Liver (tissue), 8 donors: ENCODE measurements at regions not wholly inside any gene's neighbourhood (a gene's known extent, or its start where the extent isn't known, plus 50 kb on each side); places are given as distances from the start of the nearest gene placed in this dataset.

ENCODE experiments used
- DNase-seq: peaks from one replicate; pipeline ENCODE4 v3.0.0-alpha.2; 2017; ENCODE audit warnings: low spot score
- H3K27ac ChIP-seq, 2 donors: one replicate each; pipeline ENCODE4 v1.7.0; 2013; ENCODE audit warnings: inconsistent platforms in 2 of 2, low read length in 2 of 2, control low read depth in 1 of 2, low read depth in 1 of 2, mild to moderate bottlenecking in 1 of 2
- H3K27me3 ChIP-seq, 4 donors: one replicate each; pipeline versions ENCODE4 v1.6.1 to v1.7.0; 2013; ENCODE audit warnings: low read length in 3 of 4, inconsistent platforms in 1 of 4, mild to moderate bottlenecking in 1 of 4, moderate library complexity in 1 of 4; ENCODE audit not compliant: control insufficient read depth in 4 of 4, insufficient read depth in 4 of 4
- H3K36me3 ChIP-seq, 4 donors: one replicate each; pipeline versions ENCODE4 v1.6.1 to v1.7.0; 2013; ENCODE audit warnings: low read length in 3 of 4, mild to moderate bottlenecking in 3 of 4, low read depth in 1 of 4, moderate library complexity in 1 of 4; ENCODE audit not compliant: control insufficient read depth in 4 of 4, insufficient read depth in 3 of 4
- H3K4me1 ChIP-seq, 4 donors: one replicate each; pipeline versions ENCODE4 v1.6.1 to v1.7.0; 2013; ENCODE audit warnings: low read length in 3 of 4, mild to moderate bottlenecking in 3 of 4, moderate library complexity in 1 of 4; ENCODE audit not compliant: control insufficient read depth in 4 of 4, insufficient read depth in 4 of 4
- H3K4me3 ChIP-seq, 3 donors: one replicate each; pipeline versions ENCODE4 v1.6.1 to v1.7.0; 2013; ENCODE audit warnings: low read length in 3 of 3, control low read depth in 1 of 3, low read depth in 1 of 3, mild to moderate bottlenecking in 1 of 3
- H3K9ac ChIP-seq, 2 donors: one replicate each; pipeline ENCODE4 v1.7.0; 2013; ENCODE audit warnings: low read length in 2 of 2, mild to moderate bottlenecking in 2 of 2, moderate library complexity in 2 of 2, control low read depth in 1 of 2, low read depth in 1 of 2
- H3K9me3 ChIP-seq, 4 donors: one replicate each; pipeline versions ENCODE4 v1.6.1 to v1.7.0; 2013; ENCODE audit warnings: low read length in 3 of 4; ENCODE audit not compliant: control insufficient read depth in 4 of 4
- CTCF ChIP-seq: fragments of 150-350 bp; IDR thresholded peaks from 2 replicates; pipeline ENCODE4 v1.5.1; 2017; ENCODE audit warnings: improper control_type of control experiment, low read depth, low read length; ENCODE audit not compliant: missing input control
- EGR1 ChIP-seq, 2 donors: IDR thresholded peaks; 2 replicates each; pipeline ENCODE4 v1.6.1; 2016 to 2018; ENCODE audit warnings: antibody characterized with exemption in 2 of 2, low read depth in 2 of 2
- FOXA1 ChIP-seq: IDR thresholded peaks from 2 replicates; pipeline ENCODE4 v1.6.1; 2016; ENCODE audit warnings: antibody characterized with exemption
- FOXA2 ChIP-seq: IDR thresholded peaks from 2 replicates; pipeline ENCODE4 v1.6.1; 2016; ENCODE audit warnings: antibody characterized with exemption
- GABPA ChIP-seq, 2 donors: IDR thresholded peaks in 1 of 2; conservative IDR thresholded peaks in 1 of 2; 2 replicates each; pipeline ENCODE4 v1.6.1; 2016; ENCODE audit warnings: antibody characterized with exemption in 2 of 2, mild to moderate bottlenecking in 1 of 2, moderate library complexity in 1 of 2
- HNF4A ChIP-seq, 2 donors: conservative IDR thresholded peaks; 2 replicates each; pipeline ENCODE4 v1.6.1; 2016; ENCODE audit warnings: antibody characterized with exemption in 2 of 2, mild to moderate bottlenecking in 2 of 2
- HNF4G ChIP-seq: IDR thresholded peaks from 2 replicates; pipeline ENCODE4 v1.6.1; 2016; ENCODE audit warnings: antibody characterized with exemption
- JUND ChIP-seq, 2 donors: IDR thresholded peaks; 2 replicates each; pipeline ENCODE4 v1.6.1; 2016; ENCODE audit warnings: antibody characterized with exemption in 2 of 2
- NR2F2 ChIP-seq: IDR thresholded peaks from 2 replicates; pipeline ENCODE4 v1.6.1; 2016; ENCODE audit warnings: antibody characterized with exemption
- RAD21 ChIP-seq, 2 donors: IDR thresholded peaks; 2 replicates each; pipeline ENCODE4 v1.6.1; 2016; ENCODE audit warnings: antibody characterized with exemption in 2 of 2, mild to moderate bottlenecking in 2 of 2
- REST ChIP-seq: IDR thresholded peaks from 2 replicates; pipeline ENCODE4 v1.6.1; 2016; ENCODE audit warnings: antibody characterized with exemption, mild to moderate bottlenecking
- RXRA ChIP-seq, 2 donors: IDR thresholded peaks; 2 replicates each; pipeline ENCODE4 v1.6.1; 2017 to 2018; ENCODE audit warnings: antibody characterized with exemption in 2 of 2, mild to moderate bottlenecking in 1 of 2
- SP1 ChIP-seq: IDR thresholded peaks from 2 replicates; pipeline ENCODE4 v1.6.1; 2018; ENCODE audit warnings: antibody characterized with exemption, mild to moderate bottlenecking
- TAF1 ChIP-seq: conservative IDR thresholded peaks from 2 replicates; pipeline ENCODE4 v1.6.1; 2016; ENCODE audit warnings: antibody characterized with exemption, mild to moderate bottlenecking
- YY1 ChIP-seq: IDR thresholded peaks from 2 replicates; pipeline ENCODE4 v1.6.1; 2016; ENCODE audit warnings: antibody characterized with exemption, mild to moderate bottlenecking
- WGBS: extraction: QIAGEN DNeasy Blood & Tissue Kit; methylation state at CpG from one replicate; pipeline ENCODE4 v1.1.7; 2013; 5-methylcytosine and 5-hydroxymethylcytosine counted together
- TF ChIP-seq, protein P1 (sequence below): IDR thresholded peaks from 2 replicates; pipeline ENCODE4 v1.6.1; 2016; ENCODE audit warnings: antibody characterized with exemption
- TF ChIP-seq, protein P2 (sequence below): IDR thresholded peaks from 2 replicates; pipeline ENCODE4 v1.6.1; 2016; ENCODE audit warnings: antibody characterized with exemption
- TF ChIP-seq, protein P3 (sequence below): IDR thresholded peaks from 2 replicates; pipeline ENCODE4 v1.6.1; 2016; ENCODE audit warnings: antibody characterized with exemption
- donor health status: healthy.
- donor health status: healthy.
- donor health status: healthy.
- donor health status: healthy.
- donor health status: healthy.

DNA sequence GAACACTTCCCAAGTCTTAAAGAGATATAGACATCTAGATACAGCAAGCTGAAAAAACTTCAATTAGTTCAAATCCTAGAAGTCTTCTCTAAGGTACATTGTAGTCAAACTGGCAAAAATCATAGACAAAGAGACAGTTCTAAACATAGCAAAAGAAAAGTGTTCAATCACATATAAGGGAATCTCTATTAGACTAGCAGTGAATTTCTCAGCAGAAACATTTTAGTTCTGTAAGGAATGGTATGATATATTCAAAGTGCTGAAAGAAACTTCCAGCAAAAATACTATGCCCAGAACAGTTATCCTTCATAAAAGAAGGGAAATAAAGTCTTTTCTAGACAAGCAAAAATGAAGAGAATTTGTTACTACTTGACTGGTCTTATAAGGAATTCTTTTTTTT, 186.3 kb upstream of the SYNCRIP start:
- Histone ChIP-seq H3K9ac (no peak overlapping the region), H3K27ac (no peak overlapping the region), H3K27me3 (no peaks in the 10 kb centered on the region), H3K36me3 (no peaks in the 10 kb centered on the region), H3K4me3 (no peak overlapping the region), H3K4me1 (no peaks in the 10 kb centered on the region), H3K9me3 (peaks cover 0 to 7% (median 6%) of the 10 kb centered on the region in 4 donors)
- no peak for DNase-seq
- TF ChIP-seq FOXA2 = no peak
- TF ChIP-seq YY1 = no peak
- TF ChIP-seq, protein P1, sequence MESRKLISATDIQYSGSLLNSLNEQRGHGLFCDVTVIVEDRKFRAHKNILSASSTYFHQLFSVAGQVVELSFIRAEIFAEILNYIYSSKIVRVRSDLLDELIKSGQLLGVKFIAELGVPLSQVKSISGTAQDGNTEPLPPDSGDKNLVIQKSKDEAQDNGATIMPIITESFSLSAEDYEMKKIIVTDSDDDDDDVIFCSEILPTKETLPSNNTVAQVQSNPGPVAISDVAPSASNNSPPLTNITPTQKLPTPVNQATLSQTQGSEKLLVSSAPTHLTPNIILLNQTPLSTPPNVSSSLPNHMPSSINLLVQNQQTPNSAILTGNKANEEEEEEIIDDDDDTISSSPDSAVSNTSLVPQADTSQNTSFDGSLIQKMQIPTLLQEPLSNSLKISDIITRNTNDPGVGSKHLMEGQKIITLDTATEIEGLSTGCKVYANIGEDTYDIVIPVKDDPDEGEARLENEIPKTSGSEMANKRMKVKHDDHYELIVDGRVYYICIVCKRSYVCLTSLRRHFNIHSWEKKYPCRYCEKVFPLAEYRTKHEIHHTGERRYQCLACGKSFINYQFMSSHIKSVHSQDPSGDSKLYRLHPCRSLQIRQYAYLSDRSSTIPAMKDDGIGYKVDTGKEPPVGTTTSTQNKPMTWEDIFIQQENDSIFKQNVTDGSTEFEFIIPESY = no peak
- TF ChIP-seq GABPA (IDR thresholded peaks at IDR 0.05 in 1 of 2, conservative IDR thresholded peaks at IDR 0.05 in 1 of 2) = no peak
- TF ChIP-seq, protein P2, sequence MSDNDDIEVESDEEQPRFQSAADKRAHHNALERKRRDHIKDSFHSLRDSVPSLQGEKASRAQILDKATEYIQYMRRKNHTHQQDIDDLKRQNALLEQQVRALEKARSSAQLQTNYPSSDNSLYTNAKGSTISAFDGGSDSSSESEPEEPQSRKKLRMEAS = no peak
- TF ChIP-seq TAF1 = no peak
- TF ChIP-seq, protein P3, sequence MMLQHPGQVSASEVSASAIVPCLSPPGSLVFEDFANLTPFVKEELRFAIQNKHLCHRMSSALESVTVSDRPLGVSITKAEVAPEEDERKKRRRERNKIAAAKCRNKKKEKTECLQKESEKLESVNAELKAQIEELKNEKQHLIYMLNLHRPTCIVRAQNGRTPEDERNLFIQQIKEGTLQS = no peak
- TF ChIP-seq EGR1 (IDR thresholded peaks at IDR 0.05; ENCODE audit: low read depth in 2 of 2) = no peak
- TF ChIP-seq CTCF = no peak
- TF ChIP-seq REST = no peak
- no peak for TF ChIP-seq RXRA (IDR thresholded peaks at IDR 0.05)
- TF ChIP-seq NR2F2 = no peak
- TF ChIP-seq SP1 = no peak
- no peak for TF ChIP-seq JUND (IDR thresholded peaks at IDR 0.05)
- no peak for TF ChIP-seq RAD21 (IDR thresholded peaks at IDR 0.05)
- no peak for TF ChIP-seq HNF4A (conservative IDR thresholded peaks at IDR 0.05)
- TF ChIP-seq FOXA1 = no peak
- no peak for TF ChIP-seq HNF4G

- no peak for DNase-seq
- H3K36me3 ChIP-seq = no peaks in the 10 kb centered on the region
- H3K4me1 ChIP-seq = no peaks in the 10 kb centered on the region
- no peak overlapping the region for H3K9ac ChIP-seq
- no peak overlapping the region for H3K4me3 ChIP-seq
- 92% methylated on average over 1 of the region's 1 CpG for WGBS
- TF ChIP-seq YY1 (no peak), FOXA2 (no peak), EGR1 (IDR thresholded peaks at IDR 0.05; ENCODE audit: low read depth in 2 of 2) (no peak), HNF4G (no peak), FOXA1 (no peak), GABPA (IDR thresholded peaks at IDR 0.05 in 1 of 2, conservative IDR thresholded peaks at IDR 0.05 in 1 of 2) (no peak), SP1 (no peak), HNF4A (conservative IDR thresholded peaks at IDR 0.05) (no peak)
- H3K27me3 ChIP-seq = no peaks in the 10 kb centered on the region
- H3K27ac ChIP-seq = no peak overlapping the region
- peaks cover 0 to 7% (median 6%) of the 10 kb centered on the region in 4 donors for H3K9me3 ChIP-seq
Measured at GRCh38 chr6:85826997-85827396, 184.3 kb upstream of the SYNCRIP start.
